Psoas muscle (tissue), 7 donors: ENCODE measurements at regions not wholly inside any gene's neighbourhood (a gene's known extent, or its start where the extent isn't known, plus 50 kb on each side); places are given as distances from the start of the nearest gene placed in this dataset.

ENCODE experiments used
- ATAC-seq, 4 donors: fragments of 200-7000 bp; cut with Tn5 transposase; one replicate each; pipeline ENCODE4 v1.9.1; 2020; ENCODE audit warnings: moderate library complexity in 3 of 4, mild to moderate bottlenecking in 2 of 4
- DNase-seq, 2 donors: peaks; one replicate each; pipeline ENCODE4 v3.0.0-alpha.2; 2020
- H3K27ac ChIP-seq: fragments of 200-600 bp; one replicate; pipeline ENCODE4 v1.8.0; 2022
- H3K27me3 ChIP-seq, 3 donors: fragments of 200-600 bp in 1 of 3; one replicate each; pipeline versions ENCODE4 v1.6.1 to v1.8.0; 2013 to 2022; ENCODE audit warnings: low read length in 2 of 3, mild to moderate bottlenecking in 2 of 3, moderate library complexity in 1 of 3; ENCODE audit not compliant: insufficient read depth in 3 of 3
- H3K36me3 ChIP-seq, 2 donors: fragments of 200-600 bp in 1 of 2; one replicate each; pipeline versions ENCODE4 v1.6.1 to v1.8.0; 2013 to 2022; ENCODE audit warnings: low read depth in 1 of 2, mild to moderate bottlenecking in 1 of 2, moderate library complexity in 1 of 2; ENCODE audit not compliant: insufficient read depth in 1 of 2
- H3K4me1 ChIP-seq: fragments of 200-600 bp; one replicate; pipeline ENCODE4 v1.8.0; 2022
- H3K4me3 ChIP-seq: fragments of 200-600 bp; one replicate; pipeline ENCODE4 v1.8.0; 2022; ENCODE audit warnings: mild to moderate bottlenecking
- H3K9me3 ChIP-seq: fragments of 200-600 bp; one replicate; pipeline ENCODE4 v1.8.0; 2022
- WGBS, 3 donors: extraction: QIAGEN DNeasy Blood & Tissue Kit; methylation state at CpG; one replicate each; pipeline versions ENCODE4 v1.1.6 to v1.1.7; 2013; 5-methylcytosine and 5-hydroxymethylcytosine counted together
- intact Hi-C, 2 donors: fragments of 100-400 bp; cut with DNase I; formaldehyde crosslinking; loops; one replicate each; pipeline versions ENCODE4 v1.11.0 to v1.14.2; 2022
- TF ChIP-seq, protein P1 (sequence below): fragments of 200-600 bp; IDR thresholded peaks from one replicate; pipeline ENCODE4 v1.8.0; 2022; ENCODE audit warnings: antibody characterized with exemption
- donor health status: healthy with polysubstance abuse.
- donor health status: DM: no; HTN: no; CAD: no; lungs with moderate emphysema.
- donor health status: Bipolar disorder and iron deficiency.
- donor health status: healthy.
- donor health status: DM: yes; HTN: yes; CAD: no.
- donor health status: DM: no; HTN: no; CAD: no.
- donor health status: DM: yes; HTN: yes; CAD: no.

GRCh38 chr13:95440441-95441088 lies 112.0 kb upstream of the CLDN10 start:
- TF ChIP-seq, protein P1, sequence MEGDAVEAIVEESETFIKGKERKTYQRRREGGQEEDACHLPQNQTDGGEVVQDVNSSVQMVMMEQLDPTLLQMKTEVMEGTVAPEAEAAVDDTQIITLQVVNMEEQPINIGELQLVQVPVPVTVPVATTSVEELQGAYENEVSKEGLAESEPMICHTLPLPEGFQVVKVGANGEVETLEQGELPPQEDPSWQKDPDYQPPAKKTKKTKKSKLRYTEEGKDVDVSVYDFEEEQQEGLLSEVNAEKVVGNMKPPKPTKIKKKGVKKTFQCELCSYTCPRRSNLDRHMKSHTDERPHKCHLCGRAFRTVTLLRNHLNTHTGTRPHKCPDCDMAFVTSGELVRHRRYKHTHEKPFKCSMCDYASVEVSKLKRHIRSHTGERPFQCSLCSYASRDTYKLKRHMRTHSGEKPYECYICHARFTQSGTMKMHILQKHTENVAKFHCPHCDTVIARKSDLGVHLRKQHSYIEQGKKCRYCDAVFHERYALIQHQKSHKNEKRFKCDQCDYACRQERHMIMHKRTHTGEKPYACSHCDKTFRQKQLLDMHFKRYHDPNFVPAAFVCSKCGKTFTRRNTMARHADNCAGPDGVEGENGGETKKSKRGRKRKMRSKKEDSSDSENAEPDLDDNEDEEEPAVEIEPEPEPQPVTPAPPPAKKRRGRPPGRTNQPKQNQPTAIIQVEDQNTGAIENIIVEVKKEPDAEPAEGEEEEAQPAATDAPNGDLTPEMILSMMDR, result no peak
- Histone ChIP-seq H3K9me3 (no peaks in the 10 kb centered on the region), H3K4me3 (no peak overlapping the region), H3K36me3 (no peaks in the 10 kb centered on the region), H3K27me3 (peaks cover 0 to 14% (median 0%) of the 10 kb centered on the region in 3 donors), H3K27ac (no peak overlapping the region), H3K4me1 (no peaks in the 10 kb centered on the region)
- DNase-seq (no peak), ATAC-seq (no peak)
- intact Hi-C loops, result no loop called here
- 83 to 91% (median 84%) methylated on average over 7 of the region's 7 CpGs for WGBS, 3 donors

GRCh38 chr13:95441326-95441725 lies 111.2 kb upstream of the CLDN10 start:
- Histone ChIP-seq H3K4me1 (no peaks in the 10 kb centered on the region), H3K36me3 (no peaks in the 10 kb centered on the region), H3K4me3 (no peak overlapping the region), H3K27me3 (peaks cover 0 to 14% (median 0%) of the 10 kb centered on the region in 3 donors), H3K27ac (no peak overlapping the region), H3K9me3 (no peaks in the 10 kb centered on the region)
- 72 to 76% (median 74%) methylated on average over 3 of the region's 3 CpGs for whole genome bisulfite sequencing, 3 donors
- intact Hi-C loops, result no loop called here
- TF ChIP-seq, protein P1, result no peak
- ATAC-seq (no peak), DNase-seq (no peak)

- intact Hi-C loops, result no loop called here
- Histone ChIP-seq H3K27me3 (peaks cover 0 to 14% (median 0%) of the 10 kb centered on the region in 3 donors), H3K9me3 (no peaks in the 10 kb centered on the region), H3K4me1 (no peaks in the 10 kb centered on the region), H3K36me3 (no peaks in the 10 kb centered on the region), H3K4me3 (no peak overlapping the region), H3K27ac (no peak overlapping the region)
- DNase-seq (no peak), ATAC-seq (no peak)
- TF ChIP-seq, protein P1, result no peak
- 71% methylated on average over 6 of the region's 6 CpGs for WGBS, 3 donors
These were observed 108.4 kb upstream of the CLDN10 start for GRCh38 chr13:95444006-95444730.

DNA sequence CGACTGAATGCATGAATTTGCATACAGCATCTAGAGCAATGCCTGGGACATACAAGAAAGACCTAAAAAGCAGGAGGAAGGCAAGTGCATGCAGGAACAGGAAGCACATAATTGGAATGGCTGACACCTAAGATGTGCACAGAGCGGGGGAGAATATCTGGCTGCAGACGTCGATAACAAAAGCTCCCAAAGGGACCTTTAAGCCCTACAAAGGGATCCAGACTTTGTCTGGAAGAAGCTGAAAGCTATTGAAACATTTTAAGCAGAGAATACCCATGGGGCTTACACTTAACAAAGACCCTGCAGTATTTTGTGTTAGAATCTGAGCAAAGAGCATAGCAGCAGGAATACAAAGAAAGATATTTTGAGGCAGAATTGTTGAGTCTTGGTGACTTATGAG lies 107.4 kb upstream of the CLDN10 start:
- 36 to 41% (median 38%) methylated on average over 4 of the region's 4 CpGs for WGBS, 3 donors
- H3K9me3 ChIP-seq, result no peaks in the 10 kb centered on the region
- ATAC-seq, result no peak
- no peaks in the 10 kb centered on the region for H3K4me1 ChIP-seq
- no peak overlapping the region for H3K4me3 ChIP-seq
- intact Hi-C loops, result no loop called here
- TF ChIP-seq, protein P1, result no peak
- H3K27me3 ChIP-seq, result peaks cover 0 to 16% (median 0%) of the 10 kb centered on the region in 3 donors
- DNase-seq, result no peak
- no peak overlapping the region for H3K27ac ChIP-seq
- no peaks in the 10 kb centered on the region for H3K36me3 ChIP-seq
